Endothelial cell of umbilical vein (primary cell): ENCODE measurements at regions not wholly inside any gene's neighbourhood (a gene's known extent, or its start where the extent isn't known, plus 50 kb on each side); places are given as distances from the start of the nearest gene placed in this dataset.

ENCODE experiments used
- BruUV-seq: library from RNA; stranded (reverse); fragments of 400-500 nt; replicated peaks from 2 replicates; lab custom pipeline; 2021; lab: Mats Ljungman, UMichigan
- CTCF ChIA-PET: fragments of 300-600, 350-600 bp; sonication (Branson Sonifier 250); formaldehyde crosslinking; loops from one replicate; lab custom pipeline; 2021; ENCODE audit warnings: antibody characterized with exemption, inconsistent platforms; lab: Charles Lee
- POLR2A ChIA-PET: fragments of 300-600, 350-600 bp; sonication (Branson Sonifier 250); formaldehyde crosslinking; loops from one replicate; lab custom pipeline; 2021; ENCODE audit warnings: antibody characterized with exemption, inconsistent platforms; lab: Charles Lee
- DNase-seq: peaks from one replicate; pipeline ENCODE4 v3.0.0-alpha.2; 2011; ENCODE audit warnings: low read depth, low spot score
- FAIRE-seq: peaks from 2 replicates; lab custom pipeline; 2011; peaks lifted over from hg19 to GRCh38; lab: Jason Lieb, UNC
- H2AFZ ChIP-seq: 2 replicates; pipeline ENCODE4 v1.6.0; 2012; ENCODE audit warnings: low read depth, low read length, control low read depth, inconsistent platforms
- H3K27ac ChIP-seq: 2 replicates; pipeline ENCODE4 v1.5.1; 2011; ENCODE audit warnings: low read depth, mild to moderate bottlenecking, control low read depth, low read length, moderate library complexity; ENCODE audit not compliant: insufficient read depth
- H3K27me3 ChIP-seq, 2 experiments: 2 replicates each; pipeline versions ENCODE4 v1.6.0 to v1.6.1; 2011; ENCODE audit warnings: low read length in 2 of 2, mixed read lengths in 1 of 2; ENCODE audit not compliant: control insufficient read depth in 2 of 2, insufficient read depth in 2 of 2
- H3K36me3 ChIP-seq, 2 experiments: 2 replicates in 1 of 2; 3 replicates in 1 of 2; pipeline ENCODE4 v1.5.1; 2011; ENCODE audit warnings: low read length in 2 of 2, mild to moderate bottlenecking in 1 of 2, moderate library complexity in 1 of 2; ENCODE audit not compliant: control insufficient read depth in 2 of 2, insufficient read depth in 2 of 2; ENCODE audit errors: extremely low read depth in 1 of 2
- H3K4me1 ChIP-seq: 3 replicates; pipeline ENCODE4 v1.5.1; 2011; ENCODE audit warnings: mild to moderate bottlenecking, low read length; ENCODE audit not compliant: control insufficient read depth, insufficient read depth; ENCODE audit errors: extremely low read depth
- H3K4me2 ChIP-seq: 2 replicates; pipeline ENCODE4 v1.6.1; 2011; ENCODE audit warnings: low read length, control low read depth, mixed read lengths; ENCODE audit not compliant: insufficient read depth
- H3K4me3 ChIP-seq, 3 experiments: fragments of 200-600 bp in 1 of 3; sonication (generic), shearing (Covaris generic) in 1 of 3; replicated peaks in 1 of 3; 2 replicates each; pipeline ENCODE4 v1.5.1; 2011 to 2016; ENCODE audit warnings: control low read depth in 3 of 3, low read length in 3 of 3, mild to moderate bottlenecking in 2 of 3, inconsistent platforms in 1 of 3, low read depth in 1 of 3, moderate library complexity in 1 of 3; ENCODE audit not compliant: insufficient read depth in 1 of 3
- H3K79me2 ChIP-seq: 2 replicates; pipeline ENCODE4 v1.6.0; 2012; ENCODE audit warnings: low read length, inconsistent platforms; ENCODE audit not compliant: control insufficient read depth, insufficient read depth
- H3K9ac ChIP-seq: replicated peaks from 2 replicates; pipeline ENCODE3; 2011; ENCODE audit warnings: low read length, control low read depth; ENCODE audit not compliant: insufficient read depth; ENCODE audit errors: extremely low read depth
- H3K9me1 ChIP-seq: replicated peaks from 3 replicates; pipeline ENCODE4 v1.6.0; 2011; ENCODE audit warnings: mild to moderate bottlenecking, low read length; ENCODE audit not compliant: control insufficient read depth, insufficient read depth; ENCODE audit errors: extremely low read depth
- H3K9me3 ChIP-seq: replicated peaks from 2 replicates; pipeline ENCODE4 v1.5.1; 2012; ENCODE audit warnings: low read length, inconsistent platforms; ENCODE audit not compliant: control insufficient read depth, insufficient read depth
- H4K20me1 ChIP-seq: replicated peaks from 2 replicates; pipeline ENCODE3; 2011; ENCODE audit warnings: mild to moderate bottlenecking, low read length; ENCODE audit not compliant: control insufficient read depth, insufficient read depth; ENCODE audit errors: extremely low read depth
- EZH2 ChIP-seq: IDR thresholded peaks from 2 replicates; pipeline ENCODE4 v1.6.1; 2012; ENCODE audit warnings: borderline replicate concordance, low read depth, mild to moderate bottlenecking, moderate library complexity, low read length, inconsistent platforms; ENCODE audit not compliant: severe bottlenecking
- FOS ChIP-seq: IDR thresholded peaks from 2 replicates; pipeline ENCODE4 v1.6.1; 2011; ENCODE audit warnings: mild to moderate bottlenecking, low read length, moderate library complexity, borderline replicate concordance; ENCODE audit not compliant: insufficient read depth
- GATA2 ChIP-seq: IDR thresholded peaks from 2 replicates; pipeline ENCODE4 v1.7.0; 2011; ENCODE audit warnings: low read depth, mild to moderate bottlenecking, moderate library complexity, mixed read lengths, low read length; ENCODE audit not compliant: insufficient read length, insufficient read depth
- JUN ChIP-seq: IDR thresholded peaks from 2 replicates; pipeline ENCODE4 v1.6.1; 2011; ENCODE audit warnings: borderline replicate concordance, low read depth; ENCODE audit not compliant: insufficient read length, insufficient read depth
- MYC ChIP-seq: IDR thresholded peaks from one replicate; pipeline ENCODE4 v1.6.1; 2011; ENCODE audit warnings: mild to moderate bottlenecking, low read depth, low read length
- POLR2A ChIP-seq: IDR thresholded peaks from 2 replicates; pipeline ENCODE4 v1.6.1; 2012; ENCODE audit warnings: low read depth, mild to moderate bottlenecking, control low read depth, low read length
- POLR2AphosphoS5 ChIP-seq: IDR thresholded peaks from 2 replicates; pipeline ENCODE4 v1.6.1; 2012; ENCODE audit warnings: low read depth, mild to moderate bottlenecking, control low read depth, low read length, moderate library complexity; ENCODE audit not compliant: insufficient read depth
- dilution Hi-C: fragments of 300-500 bp; cut with MboI; formaldehyde crosslinking; loops from one replicate; pipeline ENCODE4 v1.15.0; 2019; ENCODE audit warnings: low sequenced_read_pairs; ENCODE audit not compliant: extremely low pct_ligation_motif_present
- intact Hi-C: fragments of 100-400 bp; cut with micrococcal nuclease; formaldehyde crosslinking; loops from one replicate; pipeline ENCODE4 v1.10.0; 2022
- TF ChIP-seq, protein P1 (sequence below), 2 donors: IDR thresholded peaks; 1 replicate in 1 of 2; 2 replicates in 1 of 2; pipeline ENCODE4 v1.5.1; 2011; ENCODE audit warnings: low read length in 2 of 2, mild to moderate bottlenecking in 2 of 2, moderate library complexity in 2 of 2, control low read depth in 1 of 2, inconsistent platforms in 1 of 2, low read depth in 1 of 2; ENCODE audit not compliant: insufficient read depth in 1 of 2; ENCODE audit errors: extremely low read depth in 1 of 2

GRCh38 chr4:154143720-154144119, 347.9 kb downstream of the DCHS2 start:
- dilution Hi-C loops (no loop called here), intact Hi-C loops (no loop called here)
- no peak overlapping the region for H3K4me2 ChIP-seq
- POLR2A ChIA-PET: no interaction called here
- no peaks in the 10 kb centered on the region for H3K79me2 ChIP-seq
- DNase-seq (no peak), FAIRE-seq (no peak)
- no peaks in the 10 kb centered on the region for H3K36me3 ChIP-seq
- no peak overlapping the region for H3K9ac ChIP-seq
- no peaks in the 10 kb centered on the region for H3K4me1 ChIP-seq
- no peak overlapping the region for H2AFZ ChIP-seq
- H4K20me1 ChIP-seq: no peaks in the 10 kb centered on the region
- peaks cover 6% of the 10 kb centered on the region for H3K9me3 ChIP-seq
- no peaks in the 10 kb centered on the region for H3K27me3 ChIP-seq
- CTCF ChIA-PET: no interaction called here
- TF ChIP-seq, protein P1, sequence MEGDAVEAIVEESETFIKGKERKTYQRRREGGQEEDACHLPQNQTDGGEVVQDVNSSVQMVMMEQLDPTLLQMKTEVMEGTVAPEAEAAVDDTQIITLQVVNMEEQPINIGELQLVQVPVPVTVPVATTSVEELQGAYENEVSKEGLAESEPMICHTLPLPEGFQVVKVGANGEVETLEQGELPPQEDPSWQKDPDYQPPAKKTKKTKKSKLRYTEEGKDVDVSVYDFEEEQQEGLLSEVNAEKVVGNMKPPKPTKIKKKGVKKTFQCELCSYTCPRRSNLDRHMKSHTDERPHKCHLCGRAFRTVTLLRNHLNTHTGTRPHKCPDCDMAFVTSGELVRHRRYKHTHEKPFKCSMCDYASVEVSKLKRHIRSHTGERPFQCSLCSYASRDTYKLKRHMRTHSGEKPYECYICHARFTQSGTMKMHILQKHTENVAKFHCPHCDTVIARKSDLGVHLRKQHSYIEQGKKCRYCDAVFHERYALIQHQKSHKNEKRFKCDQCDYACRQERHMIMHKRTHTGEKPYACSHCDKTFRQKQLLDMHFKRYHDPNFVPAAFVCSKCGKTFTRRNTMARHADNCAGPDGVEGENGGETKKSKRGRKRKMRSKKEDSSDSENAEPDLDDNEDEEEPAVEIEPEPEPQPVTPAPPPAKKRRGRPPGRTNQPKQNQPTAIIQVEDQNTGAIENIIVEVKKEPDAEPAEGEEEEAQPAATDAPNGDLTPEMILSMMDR (IDR thresholded peaks at IDR 0.05; ENCODE audit: extremely low read depth in 1 of 2, insufficient read depth in 1 of 2, low read depth in 1 of 2, low read length in 2 of 2): no peak
- TF ChIP-seq MYC: no peak
- no peak for TF ChIP-seq FOS
- TF ChIP-seq POLR2AphosphoS5: no peak
- no peak for TF ChIP-seq POLR2A
- no peak for TF ChIP-seq JUN
- no peak for TF ChIP-seq EZH2
- no peak for TF ChIP-seq GATA2
- BruUV-seq: no TSS peak
- no peak overlapping the region for H3K4me3 ChIP-seq
- H3K27ac ChIP-seq: no peak overlapping the region
- no peaks in the 10 kb centered on the region for H3K9me1 ChIP-seq
